SK-N-SH (cell line): ENCODE measurements at regions not wholly inside any gene's neighbourhood (a gene's known extent, or its start where the extent isn't known, plus 50 kb on each side); places are given as distances from the start of the nearest gene placed in this dataset.

Experiments used
- CTCF ChIA-PET: fragments of 300-600, 350-600 bp; formaldehyde crosslinking; extraction: SDS; loops from one replicate; lab custom pipeline; 2021; lab: Yijun Ruan, JAX
- POLR2A ChIA-PET: fragments of 350-600 bp; sonication (Branson Sonifier 250); formaldehyde crosslinking; extraction: SDS; loops from one replicate; lab custom pipeline; 2020; ENCODE audit warnings: antibody characterized with exemption, inconsistent platforms; lab: Yijun Ruan, JAX
- DNase-seq: peaks from one replicate; pipeline ENCODE4 v3.0.0; 2012
- H2AFZ ChIP-seq: fragments of 200-600 bp; sonication (generic); 2 replicates; pipeline ENCODE4 v1.8.1; 2016; ENCODE audit warnings: antibody characterized with exemption, mild to moderate bottlenecking, low read depth
- H3F3A ChIP-seq: fragments of 200-600 bp; sonication (generic); replicated peaks from 2 replicates; pipeline ENCODE3; 2016; ENCODE audit warnings: antibody characterized with exemption, mild to moderate bottlenecking; ENCODE audit not compliant: insufficient read depth
- H3K27ac ChIP-seq, 2 experiments: fragments of 200-500 bp in 1 of 2; fragments of 200-600 bp in 1 of 2; sonication (Bioruptor generic) in 1 of 2; sonication (generic), shearing (Covaris generic) in 1 of 2; 2 replicates each; pipeline versions ENCODE4 v1.5.1 to v1.6.1; 2014 to 2016; ENCODE audit warnings: low read depth in 2 of 2, inconsistent platforms in 1 of 2, low read length in 1 of 2, mild to moderate bottlenecking in 1 of 2, mixed read lengths in 1 of 2
- H3K27me3 ChIP-seq: fragments of 200-600 bp; sonication (generic), shearing (Covaris generic); 2 replicates; pipeline ENCODE4 v1.6.1; 2016; ENCODE audit warnings: mixed run types; ENCODE audit not compliant: insufficient read depth
- H3K36me3 ChIP-seq, 2 experiments: fragments of 200-500 bp in 1 of 2; fragments of 200-600 bp in 1 of 2; sonication (Bioruptor generic) in 1 of 2; sonication (generic) in 1 of 2; replicated peaks in 1 of 2; 2 replicates each; pipeline versions ENCODE3 to v1.5.1; 2014 to 2016; ENCODE audit warnings: low read length in 1 of 2, mild to moderate bottlenecking in 1 of 2; ENCODE audit not compliant: insufficient read depth in 2 of 2, control insufficient read depth in 1 of 2
- H3K4me1 ChIP-seq, 2 experiments: fragments of 200-500 bp in 1 of 2; fragments of 200-600 bp in 1 of 2; sonication (Bioruptor generic) in 1 of 2; sonication (generic), shearing (Covaris generic) in 1 of 2; 2 replicates each; pipeline versions ENCODE4 v1.5.1 to v1.6.1; 2014 to 2016; ENCODE audit warnings: low read depth in 1 of 2, low read length in 1 of 2, mixed run types in 1 of 2; ENCODE audit not compliant: insufficient read depth in 2 of 2, control insufficient read depth in 1 of 2
- H3K4me2 ChIP-seq: fragments of 200-600 bp; sonication (generic), shearing (Covaris generic); 2 replicates; pipeline ENCODE4 v1.6.1; 2017; ENCODE audit warnings: mixed run types
- H3K4me3 ChIP-seq, 2 experiments: fragments of 200-500 bp in 1 of 2; fragments of 200-600 bp in 1 of 2; sonication (Bioruptor generic) in 1 of 2; sonication (generic), shearing (Covaris generic) in 1 of 2; 2 replicates each; pipeline versions ENCODE4 v1.5.1 to v1.8.1; 2014 to 2016; ENCODE audit warnings: low read depth in 2 of 2, inconsistent platforms in 1 of 2, low read length in 1 of 2, mild to moderate bottlenecking in 1 of 2, mixed read lengths in 1 of 2, moderate library complexity in 1 of 2
- H3K79me2 ChIP-seq: fragments of 200-600 bp; sonication (generic); 2 replicates; pipeline ENCODE4 v1.8.1; 2017; ENCODE audit warnings: mild to moderate bottlenecking; ENCODE audit not compliant: insufficient read depth
- H3K9ac ChIP-seq: fragments of 200-600 bp; sonication (generic); 2 replicates; pipeline ENCODE4 v1.6.1; 2017; ENCODE audit warnings: mixed run types
- H3K9me2 ChIP-seq: fragments of 200-600 bp; sonication (generic); 2 replicates; pipeline ENCODE4 v1.6.1; 2017; ENCODE audit warnings: mixed run types
- H3K9me3 ChIP-seq: fragments of 200-600 bp; sonication (generic); 2 replicates; pipeline ENCODE4 v1.6.1; 2017; ENCODE audit warnings: mixed run types, mild to moderate bottlenecking, moderate library complexity
- H4K20me1 ChIP-seq: fragments of 200-600 bp; sonication (generic); 2 replicates; pipeline ENCODE4 v1.6.1; 2017; ENCODE audit warnings: mild to moderate bottlenecking, mixed run types; ENCODE audit not compliant: insufficient read depth
- CTCF ChIP-seq: fragments of 200-600 bp; sonication (generic); IDR thresholded peaks from 2 replicates; pipeline ENCODE4 v1.6.1; 2017; ENCODE audit warnings: antibody characterized with exemption, mild to moderate bottlenecking, moderate library complexity
- EP300 ChIP-seq, 2 experiments: IDR thresholded peaks; 2 replicates each; pipeline versions ENCODE4 v1.4.0 to v1.6.1; 2012; ENCODE audit warnings: borderline replicate concordance in 1 of 2, low read depth in 1 of 2, low read length in 1 of 2
- FOXM1 ChIP-seq: IDR thresholded peaks from 2 replicates; pipeline ENCODE4 v1.4.0; 2012; ENCODE audit warnings: low read depth, mild to moderate bottlenecking
- NFIC ChIP-seq: IDR thresholded peaks from 2 replicates; pipeline ENCODE4 v1.4.0; 2012; ENCODE audit warnings: borderline replicate concordance
- NRF1 ChIP-seq: IDR thresholded peaks from 2 replicates; pipeline ENCODE4 v1.6.1; 2012; ENCODE audit warnings: low read depth, mild to moderate bottlenecking, low read length
- RAD21 ChIP-seq: IDR thresholded peaks from 2 replicates; pipeline ENCODE4 v1.6.1; 2012; ENCODE audit warnings: mild to moderate bottlenecking, low read length
- TAF1 ChIP-seq: IDR thresholded peaks from 2 replicates; pipeline ENCODE4 v1.6.1; 2012; ENCODE audit warnings: low read depth, mild to moderate bottlenecking, low read length, moderate library complexity, borderline replicate concordance
- TCF12 ChIP-seq: IDR thresholded peaks from 2 replicates; pipeline ENCODE4 v1.4.0; 2012
- USF1 ChIP-seq: IDR thresholded peaks from 2 replicates; pipeline ENCODE4 v1.4.0; 2012; ENCODE audit warnings: low read depth, borderline replicate concordance
- USF2 ChIP-seq: fragments of 150-350 bp; IDR thresholded peaks from 2 replicates; pipeline ENCODE4 v1.6.1; 2017; ENCODE audit warnings: antibody characterized with exemption, low read length, low read depth, borderline replicate concordance
- YY1 ChIP-seq: IDR thresholded peaks from 2 replicates; pipeline ENCODE4 v1.4.0; 2012; ENCODE audit warnings: low read depth, mild to moderate bottlenecking
- ZBTB33 ChIP-seq: IDR thresholded peaks from 2 replicates; pipeline ENCODE4 v1.4.0; 2012; ENCODE audit warnings: low read depth, borderline replicate concordance
- WGBS: methylation state at CpG from one replicate; pipeline ENCODE4 v1.1.6; 2017; ENCODE audit warnings: low lambda C conversion rate; 5-methylcytosine and 5-hydroxymethylcytosine counted together

- no peak for TF ChIP-seq ZBTB33
Measured at GRCh38 chr6:140909156-140909555, 1223.6 kb upstream of the GJE1 start (continued).

- Histone ChIP-seq H3K4me3 (no peak overlapping the region), H3K27me3 (no peaks in the 10 kb centered on the region), H3K9ac (no peak overlapping the region), H3K79me2 (no peaks in the 10 kb centered on the region), H3K4me2 (no peak overlapping the region), H2AFZ (no peak overlapping the region), H3K9me3 (no peaks in the 10 kb centered on the region), H3K36me3 (no peaks in the 10 kb centered on the region), H4K20me1 (no peaks in the 10 kb centered on the region), H3K4me1 (no peaks in the 10 kb centered on the region), H3K27ac (no peak overlapping the region), H3K9me2 (no peaks in the 10 kb centered on the region), H3F3A (peaks cover 14% of the 10 kb centered on the region)
- DNase-seq, result no peak
- POLR2A ChIA-PET, result no interaction called here
- TF ChIP-seq USF1 (no peak), CTCF (no peak), TAF1 (no peak), TCF12 (no peak), YY1 (no peak)
- CTCF ChIA-PET, result no interaction called here
Measured at GRCh38 chr6:140908505-140908904, 1224.2 kb upstream of the GJE1 start.

- peaks cover 16% of the 10 kb centered on the region for H3F3A ChIP-seq
- H3K9me2 ChIP-seq, result no peaks in the 10 kb centered on the region
- no peak for DNase-seq
- H3K9ac ChIP-seq, result no peak overlapping the region
- H2AFZ ChIP-seq, result no peak overlapping the region
- H3K27me3 ChIP-seq, result no peaks in the 10 kb centered on the region
- H3K9me3 ChIP-seq, result no peaks in the 10 kb centered on the region
- H3K27ac ChIP-seq, result no peak overlapping the region
- H3K4me3 ChIP-seq, result no peak overlapping the region
- ChIA-PET POLR2A (no interaction called here), CTCF (interaction anchor here (1.0 to 1.2 kb wide), 2 partner anchors 11 to 14 kb away, joined by 3 to 4 read pairs; no protein-coding TSS in a partner anchor)
- no peaks in the 10 kb centered on the region for H3K36me3 ChIP-seq
- H4K20me1 ChIP-seq, result no peaks in the 10 kb centered on the region
- 30% methylated on average over 7 of the region's 9 CpGs for WGBS
- H3K4me2 ChIP-seq, result no peak overlapping the region
- TF ChIP-seq YY1 (no peak), RAD21 (no peak), ZBTB33 (no peak), TCF12 (no peak), EP300 (IDR thresholded peaks at IDR 0.05; ENCODE audit: borderline replicate concordance in 1 of 2, low read depth in 1 of 2, low read length in 1 of 2) (no peak), NFIC (no peak), NRF1 (no peak), FOXM1 (no peak), USF2 (no peak), CTCF (no peak)
- no peaks in the 10 kb centered on the region for H3K4me1 ChIP-seq
- H3K79me2 ChIP-seq, result no peaks in the 10 kb centered on the region
Measured at GRCh38 chr6:140907235-140907634, 1225.5 kb upstream of the GJE1 start.
